GM23248 (cell line): ENCODE measurements at regions not wholly inside any gene's neighbourhood (a gene's known extent, or its start where the extent isn't known, plus 50 kb on each side); places are given as distances from the start of the nearest gene placed in this dataset.
A peak's percentile ranks its signal among the peaks of the same experiment; 100 is the strongest.
"Not testable (repeated sequence)": the region's sequence is repeated elsewhere in the genome, so short reads cannot be mapped to it uniquely, and the experiment has no call there.

Experiments used
- DNase-seq: peaks from one replicate; pipeline ENCODE4 v3.0.0-alpha.2; 2015
- H2AFZ ChIP-seq: fragments of 200-600 bp; sonication (generic); 2 replicates; pipeline ENCODE4 v1.6.1; 2016; ENCODE audit warnings: antibody characterized with exemption
- H3F3A ChIP-seq: fragments of 200-600 bp; sonication (generic); 2 replicates; pipeline ENCODE4 v1.6.1; 2016; ENCODE audit warnings: mild to moderate bottlenecking, antibody characterized with exemption, mixed run types; ENCODE audit not compliant: insufficient read depth
- H3K27ac ChIP-seq: fragments of 200-600 bp; sonication (generic); 2 replicates; pipeline ENCODE4 v1.5.1; 2016; ENCODE audit warnings: mild to moderate bottlenecking
- H3K27me3 ChIP-seq: fragments of 200-600 bp; sonication (generic); replicated peaks from 2 replicates; pipeline ENCODE4 v1.6.1; 2016; ENCODE audit warnings: mild to moderate bottlenecking; ENCODE audit not compliant: insufficient read depth
- H3K36me3 ChIP-seq: fragments of 200-600 bp; sonication (generic); 2 replicates; pipeline ENCODE4 v1.6.1; 2016; ENCODE audit warnings: low read depth, mild to moderate bottlenecking
- H3K4me1 ChIP-seq: fragments of 200-600 bp; sonication (generic); 2 replicates; pipeline ENCODE4 v1.6.1; 2016; ENCODE audit warnings: mild to moderate bottlenecking; ENCODE audit not compliant: insufficient read depth
- H3K4me2 ChIP-seq: fragments of 200-600 bp; sonication (generic); one replicate; pipeline ENCODE4 v1.6.1; 2016; ENCODE audit warnings: mild to moderate bottlenecking; ENCODE audit not compliant: unreplicated experiment
- H3K4me3 ChIP-seq: fragments of 200-600 bp; sonication (generic); 2 replicates; pipeline ENCODE4 v1.5.1; 2016; ENCODE audit warnings: mild to moderate bottlenecking
- H3K79me2 ChIP-seq: fragments of 200-600 bp; sonication (generic); 2 replicates; pipeline ENCODE4 v1.6.1; 2016; ENCODE audit warnings: mild to moderate bottlenecking; ENCODE audit not compliant: insufficient read depth
- H3K9ac ChIP-seq: fragments of 200-600 bp; sonication (generic); 2 replicates; pipeline ENCODE4 v1.6.1; 2016; ENCODE audit warnings: mild to moderate bottlenecking
- H3K9me2 ChIP-seq: fragments of 200-600 bp; sonication (generic); 2 replicates; pipeline ENCODE4 v1.6.1; 2016; ENCODE audit warnings: mixed run types, mild to moderate bottlenecking, moderate library complexity; ENCODE audit not compliant: insufficient read depth
- H3K9me3 ChIP-seq: fragments of 200-600 bp; sonication (generic); one replicate; pipeline ENCODE4 v1.6.1; 2017; ENCODE audit warnings: low read depth
- H4K20me1 ChIP-seq: fragments of 200-600 bp; sonication (generic); 2 replicates; pipeline ENCODE4 v1.6.0; 2016; ENCODE audit not compliant: insufficient read depth
- EZH2 ChIP-seq: fragments of 200-600 bp; sonication (generic); IDR thresholded peaks from 2 replicates; pipeline ENCODE4 v1.6.1; 2018; ENCODE audit warnings: antibody characterized with exemption, mild to moderate bottlenecking; ENCODE audit not compliant: insufficient read depth, poor library complexity, severe bottlenecking
- EZH2phosphoT487 ChIP-seq: fragments of 200-600 bp; sonication (generic); IDR thresholded peaks from 2 replicates; pipeline ENCODE4 v1.6.1; 2018; ENCODE audit warnings: antibody characterized with exemption, moderate library complexity, mild to moderate bottlenecking, low read depth; ENCODE audit not compliant: insufficient read depth
- WGBS, 2 experiments: methylation state at CpG; one replicate each; pipeline ENCODE4 v1.1.6; 2015 to 2017; ENCODE audit warnings: low lambda C conversion rate in 2 of 2, low coverage in 1 of 2; ENCODE audit errors: missing lambda C conversion rate in 2 of 2; 5-methylcytosine and 5-hydroxymethylcytosine counted together
- in situ Hi-C: fragments of 300-500 bp; cut with MboI; formaldehyde crosslinking; loops from 2 replicates; pipeline ENCODE4 v1.15.0; 2020

- H3K4me3 ChIP-seq, H3K79me2 ChIP-seq, H3K9me3 ChIP-seq, H3K27me3 ChIP-seq, H2AFZ ChIP-seq, in situ Hi-C loops, H4K20me1 ChIP-seq, H3K9ac ChIP-seq, DNase-seq, H3K36me3 ChIP-seq, H3K27ac ChIP-seq, H3K9me2 ChIP-seq, H3K4me2 ChIP-seq: not testable (repeated sequence)
- Histone ChIP-seq H3F3A (peaks cover 17% of the 10 kb centered on the region), H3K4me1 (peaks cover 17% of the 10 kb centered on the region)
- WGBS, 2 experiments: 52 to 60% methylated on average over 6 to 7 of the region's 7 CpGs
Observed at GRCh38 chr2:114018464-114018863, 128.6 kb downstream of the ACTR3 start.

GRCh38 chr2:114020668-114021067 is 130.8 kb downstream of the ACTR3 start:
- Histone ChIP-seq H3K9me3 (no peaks in the 10 kb centered on the region), H3K4me2 (no peak overlapping the region), H3K27ac (no peak overlapping the region), H3K4me1 (peaks cover 21% of the 10 kb centered on the region), H3K36me3 (no peaks in the 10 kb centered on the region), H3F3A (peaks cover 17% of the 10 kb centered on the region), H3K9ac (no peak overlapping the region), H3K4me3 (no peak overlapping the region), H2AFZ (no peak overlapping the region), H3K9me2 (no peaks in the 10 kb centered on the region), H4K20me1 (no peaks in the 10 kb centered on the region), H3K27me3 (0 out of 2 replicates have a peak, but pooled peaks cover 8% of the 10 kb centered on the region), H3K79me2 (no peaks in the 10 kb centered on the region)
- no peak for TF ChIP-seq EZH2phosphoT487
- no peak for TF ChIP-seq EZH2
- DNase-seq: no peak
- in situ Hi-C loops: no loop called here
- WGBS, 2 experiments: 68% methylated on average over 2 of the region's 2 CpGs

GRCh38 chr2:114022360-114023085 is 132.6 kb downstream of the ACTR3 start:
- H3K79me2 ChIP-seq: no peaks in the 10 kb centered on the region
- no peaks in the 10 kb centered on the region for H3K36me3 ChIP-seq
- no peaks in the 10 kb centered on the region for H3K9me3 ChIP-seq
- peak overlapping the region; percentile 54 for H3K27ac ChIP-seq
- TF ChIP-seq EZH2phosphoT487 (no peak), EZH2 (no peak)
- no peak overlapping the region for H3K4me3 ChIP-seq
- H4K20me1 ChIP-seq: no peaks in the 10 kb centered on the region
- H3K9ac ChIP-seq: no peak overlapping the region
- peaks cover 8% of the 10 kb centered on the region; the same call in 1 of the 2 replicates for H3K27me3 ChIP-seq
- no peak overlapping the region for H3K4me2 ChIP-seq
- WGBS, 2 experiments: 21 to 35% methylated on average over 4 of the region's 4 CpGs
- H3K4me1 ChIP-seq: peaks cover 21% of the 10 kb centered on the region
- H2AFZ ChIP-seq: no peak overlapping the region
- peak; percentile 85 for DNase-seq
- no peaks in the 10 kb centered on the region for H3K9me2 ChIP-seq
- in situ Hi-C loops: no loop called here
- peaks cover 17% of the 10 kb centered on the region for H3F3A ChIP-seq

- TF ChIP-seq EZH2phosphoT487 (no peak), EZH2 (no peak)
- no peak overlapping the region for H3K9ac ChIP-seq
- no peaks in the 10 kb centered on the region for H4K20me1 ChIP-seq
- peaks cover 3% of the 10 kb centered on the region; the same call in 1 of the 2 replicates for H3K27me3 ChIP-seq
- H3K9me3 ChIP-seq: no peaks in the 10 kb centered on the region
- H3K9me2 ChIP-seq: no peaks in the 10 kb centered on the region
- WGBS, 2 experiments: 10 to 11% methylated on average over 6 of the region's 6 CpGs
- peaks cover 17% of the 10 kb centered on the region for H3F3A ChIP-seq
- H3K27ac ChIP-seq: no peak overlapping the region
- in situ Hi-C loops: no loop called here
- H3K4me2 ChIP-seq: no peak overlapping the region
- no peaks in the 10 kb centered on the region for H3K79me2 ChIP-seq
- H3K36me3 ChIP-seq: no peaks in the 10 kb centered on the region
- peak; percentile 6 for DNase-seq
- H2AFZ ChIP-seq: no peak overlapping the region
- peaks cover 21% of the 10 kb centered on the region for H3K4me1 ChIP-seq
- H3K4me3 ChIP-seq: no peak overlapping the region
Observed at GRCh38 chr2:114024326-114024725, 134.4 kb downstream of the ACTR3 start.
